ENCODE measurements at regions not wholly inside any gene's neighbourhood (a gene's known extent, or its start where the extent isn't known, plus 50 kb on each side); places are given as distances from the start of the nearest gene placed in this dataset.

DNA sequence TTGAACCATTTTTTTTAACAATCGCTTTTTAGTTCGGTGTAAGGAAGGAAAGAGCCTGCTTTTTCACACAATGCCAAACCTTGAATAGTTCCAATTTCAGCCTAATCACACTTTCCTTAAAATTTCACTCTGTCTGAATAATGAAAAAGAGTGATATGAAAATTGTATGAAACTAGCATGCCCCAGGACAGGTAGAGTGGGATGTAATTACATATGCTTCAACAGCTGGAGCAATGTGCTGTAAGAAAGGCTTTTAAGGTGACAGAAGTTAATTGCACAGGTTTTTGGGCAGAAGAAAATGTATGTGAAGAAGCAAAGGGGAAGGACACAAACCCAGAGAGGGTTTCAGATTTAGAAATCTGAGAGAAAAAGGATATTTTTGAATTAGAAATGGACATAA is 184.0 kb downstream of the DSC3 start:
- TF ChIP-seq, protein P1, sequence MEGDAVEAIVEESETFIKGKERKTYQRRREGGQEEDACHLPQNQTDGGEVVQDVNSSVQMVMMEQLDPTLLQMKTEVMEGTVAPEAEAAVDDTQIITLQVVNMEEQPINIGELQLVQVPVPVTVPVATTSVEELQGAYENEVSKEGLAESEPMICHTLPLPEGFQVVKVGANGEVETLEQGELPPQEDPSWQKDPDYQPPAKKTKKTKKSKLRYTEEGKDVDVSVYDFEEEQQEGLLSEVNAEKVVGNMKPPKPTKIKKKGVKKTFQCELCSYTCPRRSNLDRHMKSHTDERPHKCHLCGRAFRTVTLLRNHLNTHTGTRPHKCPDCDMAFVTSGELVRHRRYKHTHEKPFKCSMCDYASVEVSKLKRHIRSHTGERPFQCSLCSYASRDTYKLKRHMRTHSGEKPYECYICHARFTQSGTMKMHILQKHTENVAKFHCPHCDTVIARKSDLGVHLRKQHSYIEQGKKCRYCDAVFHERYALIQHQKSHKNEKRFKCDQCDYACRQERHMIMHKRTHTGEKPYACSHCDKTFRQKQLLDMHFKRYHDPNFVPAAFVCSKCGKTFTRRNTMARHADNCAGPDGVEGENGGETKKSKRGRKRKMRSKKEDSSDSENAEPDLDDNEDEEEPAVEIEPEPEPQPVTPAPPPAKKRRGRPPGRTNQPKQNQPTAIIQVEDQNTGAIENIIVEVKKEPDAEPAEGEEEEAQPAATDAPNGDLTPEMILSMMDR (IDR thresholded peaks at IDR 0.05; ENCODE audit: poor library complexity), result no peak
- no peak for TF ChIP-seq EZH2phosphoT487 (IDR thresholded peaks at IDR 0.05; ENCODE audit: low read depth, severe bottlenecking, unreplicated experiment)

Measured in hepatocyte (in vitro differentiated cells).